ENCODE measurements at regions not wholly inside any gene's neighbourhood (a gene's known extent, or its start where the extent isn't known, plus 50 kb on each side); places are given as distances from the start of the nearest gene placed in this dataset.

DNA sequence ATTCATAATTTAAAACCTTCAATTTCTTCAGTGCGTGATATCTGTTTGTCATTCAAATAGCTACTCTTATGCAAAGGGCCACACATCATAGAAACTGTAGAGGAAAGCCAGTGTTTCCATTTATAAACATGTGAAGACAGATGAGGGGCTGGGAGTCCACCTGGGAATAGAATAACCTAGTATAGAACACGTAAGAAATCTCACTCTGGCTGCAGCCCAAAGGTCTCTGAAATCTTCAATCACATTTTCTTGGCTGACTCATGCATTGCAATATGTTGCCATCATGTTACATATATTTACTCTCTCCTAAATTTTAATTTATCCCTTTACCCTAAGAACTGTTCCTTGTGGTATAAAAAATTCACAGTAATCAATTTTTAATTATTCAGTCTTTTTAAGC lies 123.2 kb downstream of the ELOVL4 start (continued):
- no peak for TF ChIP-seq MTF1 (CRISPR knock-in tag; IDR thresholded peaks at IDR 0.05)
- TF ChIP-seq ZNF747 (CRISPR knock-in tag; IDR thresholded peaks at IDR 0.05; ENCODE audit: borderline replicate concordance): no peak
- TF ChIP-seq ESRRA (CRISPR knock-in tag; IDR thresholded peaks at IDR 0.05; ENCODE audit: low read depth): no peak
- TF ChIP-seq KLF6 (CRISPR knock-in tag; IDR thresholded peaks at IDR 0.05): no peak

DNA sequence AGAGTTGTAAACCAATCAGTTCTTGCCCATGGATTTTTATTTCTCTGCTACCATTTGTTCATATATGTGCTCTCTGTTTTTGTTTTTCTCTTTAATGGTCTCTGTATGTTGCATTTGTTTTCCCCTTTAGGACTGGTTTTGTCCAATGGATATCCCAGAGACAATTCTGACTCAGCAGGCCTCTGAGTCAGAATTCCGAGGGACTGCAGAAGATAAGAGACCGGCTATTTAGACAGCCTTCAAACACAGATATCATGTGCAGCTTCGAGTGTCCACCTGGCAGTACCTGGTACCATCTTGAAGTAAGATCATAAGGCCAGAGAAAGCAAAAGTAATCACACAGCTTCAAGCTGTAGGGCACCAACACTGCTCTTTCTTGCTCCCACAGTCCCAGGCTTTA lies 125.5 kb downstream of the ELOVL4 start:
- H3K27me3 ChIP-seq (ENCODE audit: control insufficient read depth in 1 of 2, insufficient read depth in 2 of 2, low read length in 2 of 2): peaks cover 0 to 10% of the 10 kb centered on the region in 2 experiments; a peak in 2 of 5 replicates
- no peak overlapping the region for H3K27ac ChIP-seq (ENCODE audit: extremely low read length, insufficient read depth, low read length)
- no peaks in the 10 kb centered on the region for H3K4me1 ChIP-seq (ENCODE audit: insufficient read depth, low read length)
- CTCF ChIA-PET (ENCODE audit: low intra/inter-chr PET ratio, low total read pairs): no interaction called here
- H2AFZ ChIP-seq (ENCODE audit: low read length): no peak overlapping the region
- DNase-seq (ENCODE audit: low spot score) (no peak), FAIRE-seq (no peak), ATAC-seq (no peak)
- H4K20me1 ChIP-seq (ENCODE audit: insufficient read depth, low read length): no peaks in the 10 kb centered on the region
- TF ChIP-seq BRCA1 (CRISPR knock-in tag; IDR thresholded peaks at IDR 0.05) (no peak), SETDB1 (CRISPR knock-in tag; IDR thresholded peaks at IDR 0.05; ENCODE audit: borderline replicate concordance) (no peak), SMYD3 (CRISPR knock-in tag; IDR thresholded peaks at IDR 0.05) (no peak), ZBTB42 (CRISPR knock-in tag; IDR thresholded peaks at IDR 0.05) (no peak), ATF7 (IDR thresholded peaks at IDR 0.05) (no peak), ATF7 (CRISPR knock-in tag; IDR thresholded peaks at IDR 0.05) (no peak), JUNB (CRISPR knock-in tag; IDR thresholded peaks at IDR 0.05; ENCODE audit: borderline replicate concordance) (no peak), NFIB (CRISPR knock-in tag; IDR thresholded peaks at IDR 0.05; ENCODE audit: borderline replicate concordance) (no peak), TCF7 (IDR thresholded peaks at IDR 0.05; ENCODE audit: low read depth) (no peak)
- TF ChIP-seq, protein P1, sequence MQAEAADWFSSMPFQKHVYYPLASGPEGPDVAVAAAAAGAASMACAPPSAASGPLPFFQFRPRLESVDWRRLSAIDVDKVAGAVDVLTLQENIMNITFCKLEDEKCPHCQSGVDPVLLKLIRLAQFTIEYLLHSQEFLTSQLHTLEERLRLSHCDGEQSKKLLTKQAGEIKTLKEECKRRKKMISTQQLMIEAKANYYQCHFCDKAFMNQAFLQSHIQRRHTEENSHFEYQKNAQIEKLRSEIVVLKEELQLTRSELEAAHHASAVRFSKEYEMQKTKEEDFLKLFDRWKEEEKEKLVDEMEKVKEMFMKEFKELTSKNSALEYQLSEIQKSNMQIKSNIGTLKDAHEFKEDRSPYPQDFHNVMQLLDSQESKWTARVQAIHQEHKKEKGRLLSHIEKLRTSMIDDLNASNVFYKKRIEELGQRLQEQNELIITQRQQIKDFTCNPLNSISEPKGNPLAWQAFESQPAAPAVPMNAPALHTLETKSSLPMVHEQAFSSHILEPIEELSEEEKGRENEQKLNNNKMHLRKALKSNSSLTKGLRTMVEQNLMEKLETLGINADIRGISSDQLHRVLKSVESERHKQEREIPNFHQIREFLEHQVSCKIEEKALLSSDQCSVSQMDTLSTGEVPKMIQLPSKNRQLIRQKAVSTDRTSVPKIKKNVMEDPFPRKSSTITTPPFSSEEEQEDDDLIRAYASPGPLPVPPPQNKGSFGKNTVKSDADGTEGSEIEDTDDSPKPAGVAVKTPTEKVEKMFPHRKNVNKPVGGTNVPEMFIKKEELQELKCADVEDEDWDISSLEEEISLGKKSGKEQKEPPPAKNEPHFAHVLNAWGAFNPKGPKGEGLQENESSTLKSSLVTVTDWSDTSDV (CRISPR knock-in tag; IDR thresholded peaks at IDR 0.05): no peak
- TF ChIP-seq, protein P2, sequence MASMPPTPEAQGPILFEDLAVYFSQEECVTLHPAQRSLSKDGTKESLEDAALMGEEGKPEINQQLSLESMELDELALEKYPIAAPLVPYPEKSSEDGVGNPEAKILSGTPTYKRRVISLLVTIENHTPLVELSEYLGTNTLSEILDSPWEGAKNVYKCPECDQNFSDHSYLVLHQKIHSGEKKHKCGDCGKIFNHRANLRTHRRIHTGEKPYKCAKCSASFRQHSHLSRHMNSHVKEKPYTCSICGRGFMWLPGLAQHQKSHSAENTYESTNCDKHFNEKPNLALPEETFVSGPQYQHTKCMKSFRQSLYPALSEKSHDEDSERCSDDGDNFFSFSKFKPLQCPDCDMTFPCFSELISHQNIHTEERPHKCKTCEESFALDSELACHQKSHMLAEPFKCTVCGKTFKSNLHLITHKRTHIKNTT (CRISPR knock-in tag; IDR thresholded peaks at IDR 0.05): no peak
- TF ChIP-seq, protein P3, sequence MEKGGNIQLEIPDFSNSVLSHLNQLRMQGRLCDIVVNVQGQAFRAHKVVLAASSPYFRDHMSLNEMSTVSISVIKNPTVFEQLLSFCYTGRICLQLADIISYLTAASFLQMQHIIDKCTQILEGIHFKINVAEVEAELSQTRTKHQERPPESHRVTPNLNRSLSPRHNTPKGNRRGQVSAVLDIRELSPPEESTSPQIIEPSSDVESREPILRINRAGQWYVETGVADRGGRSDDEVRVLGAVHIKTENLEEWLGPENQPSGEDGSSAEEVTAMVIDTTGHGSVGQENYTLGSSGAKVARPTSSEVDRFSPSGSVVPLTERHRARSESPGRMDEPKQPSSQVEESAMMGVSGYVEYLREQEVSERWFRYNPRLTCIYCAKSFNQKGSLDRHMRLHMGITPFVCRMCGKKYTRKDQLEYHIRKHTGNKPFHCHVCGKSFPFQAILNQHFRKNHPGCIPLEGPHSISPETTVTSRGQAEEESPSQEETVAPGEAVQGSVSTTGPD (CRISPR knock-in tag; IDR thresholded peaks at IDR 0.05): no peak
- TF ChIP-seq, protein P4, sequence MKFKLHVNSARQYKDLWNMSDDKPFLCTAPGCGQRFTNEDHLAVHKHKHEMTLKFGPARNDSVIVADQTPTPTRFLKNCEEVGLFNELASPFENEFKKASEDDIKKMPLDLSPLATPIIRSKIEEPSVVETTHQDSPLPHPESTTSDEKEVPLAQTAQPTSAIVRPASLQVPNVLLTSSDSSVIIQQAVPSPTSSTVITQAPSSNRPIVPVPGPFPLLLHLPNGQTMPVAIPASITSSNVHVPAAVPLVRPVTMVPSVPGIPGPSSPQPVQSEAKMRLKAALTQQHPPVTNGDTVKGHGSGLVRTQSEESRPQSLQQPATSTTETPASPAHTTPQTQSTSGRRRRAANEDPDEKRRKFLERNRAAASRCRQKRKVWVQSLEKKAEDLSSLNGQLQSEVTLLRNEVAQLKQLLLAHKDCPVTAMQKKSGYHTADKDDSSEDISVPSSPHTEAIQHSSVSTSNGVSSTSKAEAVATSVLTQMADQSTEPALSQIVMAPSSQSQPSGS (CRISPR knock-in tag; IDR thresholded peaks at IDR 0.05): no peak
- TF ChIP-seq, protein P5, sequence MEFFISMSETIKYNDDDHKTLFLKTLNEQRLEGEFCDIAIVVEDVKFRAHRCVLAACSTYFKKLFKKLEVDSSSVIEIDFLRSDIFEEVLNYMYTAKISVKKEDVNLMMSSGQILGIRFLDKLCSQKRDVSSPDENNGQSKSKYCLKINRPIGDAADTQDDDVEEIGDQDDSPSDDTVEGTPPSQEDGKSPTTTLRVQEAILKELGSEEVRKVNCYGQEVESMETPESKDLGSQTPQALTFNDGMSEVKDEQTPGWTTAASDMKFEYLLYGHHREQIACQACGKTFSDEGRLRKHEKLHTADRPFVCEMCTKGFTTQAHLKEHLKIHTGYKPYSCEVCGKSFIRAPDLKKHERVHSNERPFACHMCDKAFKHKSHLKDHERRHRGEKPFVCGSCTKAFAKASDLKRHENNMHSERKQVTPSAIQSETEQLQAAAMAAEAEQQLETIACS (CRISPR knock-in tag; IDR thresholded peaks at IDR 0.05): no peak
- in situ Hi-C loops (cut with HindIII; ENCODE audit: extremely low pct_ligation_motif_present, low pct_unique_long_range_greater_than_20kb) (no loop called here), intact Hi-C loops (cut with micrococcal nuclease; ENCODE audit: unreplicated experiment) (no loop called here)
- no peak overlapping the region for H3K4me3 ChIP-seq (replicated peaks in 1 of 3; ENCODE audit: insufficient read depth in 1 of 3, low read depth in 2 of 3, low read length in 3 of 3)
- no TSS peak for BruUV-seq (replicated peaks)
- no peaks in the 10 kb centered on the region for H3K79me2 ChIP-seq (ENCODE audit: insufficient read depth, low read length)
- H3K9ac ChIP-seq (ENCODE audit: insufficient read depth, low read depth, low read length): no peak overlapping the region
- peaks cover 9% of the 10 kb centered on the region for H3K9me3 ChIP-seq (ENCODE audit: low read length)
- H3K36me3 ChIP-seq (replicated peaks in 1 of 2; ENCODE audit: control insufficient read depth in 1 of 2, insufficient read depth in 2 of 2, low read length in 2 of 2): no peaks in the 10 kb centered on the region
- no peak overlapping the region for H3K4me2 ChIP-seq (ENCODE audit: low read depth, low read length)
- 1% methylated on average over 3 of the region's 3 CpGs for WGBS (ENCODE audit: low lambda C conversion rate)
- POLR2A ChIA-PET: no interaction called here

All from HepG2 (cell line).